ENCODE measurements at regions not wholly inside any gene's neighbourhood (a gene's known extent, or its start where the extent isn't known, plus 50 kb on each side); places are given as distances from the start of the nearest gene placed in this dataset.

DNA sequence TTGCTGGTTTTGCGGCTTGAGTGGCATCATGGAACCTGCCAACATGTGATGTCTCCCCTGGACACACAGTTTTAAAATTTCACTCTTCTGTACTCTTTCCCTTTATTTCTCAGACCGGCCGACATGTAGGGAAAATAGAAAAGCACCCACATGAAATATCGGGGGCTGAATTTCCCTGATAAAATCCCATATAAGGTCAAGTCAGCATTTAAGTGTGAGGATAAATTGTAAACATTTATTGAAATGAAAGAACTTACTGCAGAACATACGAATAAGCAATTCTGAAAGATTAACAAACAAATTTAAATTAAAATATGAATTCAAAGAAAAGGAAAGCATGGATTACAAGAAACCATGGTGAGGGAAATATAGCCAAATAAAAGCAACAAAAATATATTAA, 345.5 kb downstream of the EPHA7 start:
- TF ChIP-seq CTCF (conservative IDR thresholded peaks at IDR 0.05 in 1 of 2, IDR thresholded peaks at IDR 0.05 in 1 of 2; ENCODE audit: extremely low read depth in 1 of 2, insufficient read depth in 1 of 2, low read depth in 1 of 2, low read length in 2 of 2) (no peak), EZH2 (IDR thresholded peaks at IDR 0.05; ENCODE audit: borderline replicate concordance, low read length) (no peak)

Data from mammary epithelial cell (primary cell).